ENCODE measurements at regions not wholly inside any gene's neighbourhood (a gene's known extent, or its start where the extent isn't known, plus 50 kb on each side); places are given as distances from the start of the nearest gene placed in this dataset.

- Histone ChIP-seq H3K9me3 (peaks cover 0 to 14% (median 5%) of the 10 kb centered on the region in 4 donors), H3K27ac (no peak overlapping the region), H3K4me3 (no peak overlapping the region), H3K36me3 (no peaks in the 10 kb centered on the region), H3K27me3 (peaks cover 0 to 9% (median 0%) of the 10 kb centered on the region in 3 donors), H3K4me1 (peaks cover 0 to 7% (median 2%) of the 10 kb centered on the region in 4 donors)
- TF ChIP-seq POLR2A (IDR thresholded peaks at IDR 0.05) (no peak), EP300 (IDR thresholded peaks at IDR 0.05) (no peak), POLR2AphosphoS5 (IDR thresholded peaks at IDR 0.05) (no peak), CTCF (IDR thresholded peaks at IDR 0.05) (no peak)
- no peak for DNase-seq
- intact Hi-C loops (cut with DNase I; ENCODE audit: low total_unique reads): no loop called here
- WGBS, 5 donors: 73 to 84% (median 76%) methylated on average over 7 of the region's 7 CpGs
Measured at GRCh38 chrX:131725001-131725654, 181.3 kb downstream of the OR13H1 start.

- peak overlapping the region in 1 of 4 donors; percentile 48 for H3K4me3 ChIP-seq
- peaks cover 0 to 7% (median 2%) of the 10 kb centered on the region in 4 donors for H3K4me1 ChIP-seq
- WGBS, 5 donors: 56 to 96% (median 78%) methylated on average over 3 to 9 of the region's 9 CpGs
- no peak for DNase-seq
- H3K9me3 ChIP-seq: peaks cover 0 to 6% (median 2%) of the 10 kb centered on the region in 4 donors
- no peak for TF ChIP-seq POLR2A (IDR thresholded peaks at IDR 0.05)
- no peak for TF ChIP-seq POLR2AphosphoS5 (IDR thresholded peaks at IDR 0.05)
- TF ChIP-seq CTCF (IDR thresholded peaks at IDR 0.05): no peak
- no peak for TF ChIP-seq EP300 (IDR thresholded peaks at IDR 0.05)
- H3K36me3 ChIP-seq: no peaks in the 10 kb centered on the region
- intact Hi-C loops (cut with DNase I; ENCODE audit: low total_unique reads): no loop called here
- peak overlapping the region in 2 of 5 donors; percentile 86 to 90 for H3K27ac ChIP-seq
- H3K27me3 ChIP-seq: no peaks in the 10 kb centered on the region
Measured at GRCh38 chrX:131727778-131728177, 183.9 kb downstream of the OR13H1 start.

GRCh38 chrX:131728295-131729145 is 184.6 kb downstream of the OR13H1 start:
- peak overlapping the region in 2 of 4 donors; percentile 41 to 48 for H3K4me3 ChIP-seq
- H3K27me3 ChIP-seq: no peaks in the 10 kb centered on the region
- H3K4me1 ChIP-seq: peaks cover 0 to 7% (median 2%) of the 10 kb centered on the region in 4 donors
- H3K9me3 ChIP-seq: peaks cover 0 to 6% (median 2%) of the 10 kb centered on the region in 4 donors
- intact Hi-C loops (cut with DNase I; ENCODE audit: low total_unique reads): no loop called here
- H3K27ac ChIP-seq: peak overlapping the region in 3 of 5 donors; percentile 53 to 90 (median 86)
- TF ChIP-seq POLR2AphosphoS5 (IDR thresholded peaks at IDR 0.05): no peak
- peak in 2 of 7 experiments; percentile 55 to 63 for TF ChIP-seq CTCF (IDR thresholded peaks at IDR 0.05)
- WGBS, 5 donors: 47 to 94% (median 87%) methylated on average over 19 of the region's 19 CpGs
- peak; percentile 80 to 95 for DNase-seq
- no peaks in the 10 kb centered on the region for H3K36me3 ChIP-seq

GRCh38 chrX:131729295-131729694 is 185.4 kb downstream of the OR13H1 start:
- 44 to 95% (median 88%) methylated on average over 14 to 15 of the region's 15 CpGs for WGBS, 5 donors
- DNase-seq: peak; percentile 84 to 96
- peaks cover 0 to 7% (median 2%) of the 10 kb centered on the region in 4 donors for H3K4me1 ChIP-seq
- H3K27ac ChIP-seq: peak overlapping the region in 3 of 5 donors; percentile 53 to 90 (median 86)
- peaks cover 0 to 6% (median 2%) of the 10 kb centered on the region in 4 donors for H3K9me3 ChIP-seq
- H3K27me3 ChIP-seq: no peaks in the 10 kb centered on the region
- intact Hi-C loops (cut with DNase I; ENCODE audit: low total_unique reads): no loop called here
- peak overlapping the region in 2 of 4 donors; percentile 41 to 48 for H3K4me3 ChIP-seq
- H3K36me3 ChIP-seq: no peaks in the 10 kb centered on the region
- TF ChIP-seq POLR2A (IDR thresholded peaks at IDR 0.05) (no peak), POLR2AphosphoS5 (IDR thresholded peaks at IDR 0.05) (no peak), EP300 (IDR thresholded peaks at IDR 0.05) (no peak), CTCF (IDR thresholded peaks at IDR 0.05) (peak in 1 of 7 experiments; percentile 30)
